ENCODE measurements at regions not wholly inside any gene's neighbourhood (a gene's known extent, or its start where the extent isn't known, plus 50 kb on each side); places are given as distances from the start of the nearest gene placed in this dataset.

- intact Hi-C loops (cut with micrococcal nuclease) = no loop called here
These were observed 104.9 kb upstream of the MYL2 start for GRCh38 chr12:111025301-111025700.

GRCh38 chr12:111024205-111024801 lies 103.9 kb upstream of the MYL2 start:
- intact Hi-C loops (cut with micrococcal nuclease) = loop anchor here (1.0 kb wide), 3 partner anchors 150 to 275 kb away; no protein-coding TSS in a partner anchor

DNA sequence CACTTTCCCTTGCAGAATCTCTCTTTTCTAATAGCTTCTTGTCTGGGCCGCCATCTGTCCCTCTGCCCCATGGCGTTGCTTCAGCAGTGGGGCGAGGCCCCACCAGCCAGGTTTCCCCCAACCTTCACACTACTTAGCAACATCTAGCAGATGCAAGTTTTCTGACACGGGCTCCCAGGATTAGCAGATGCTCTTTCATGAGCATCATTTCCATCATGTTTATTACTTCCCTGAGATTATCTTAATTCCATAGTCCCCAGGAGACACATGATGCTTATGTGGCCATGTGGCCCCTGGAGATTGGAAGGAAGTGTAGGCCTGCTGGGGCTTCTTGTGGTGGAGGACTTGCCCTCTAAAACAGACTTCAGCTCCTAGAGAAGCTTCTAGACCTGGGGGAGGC lies 102.0 kb upstream of the MYL2 start:
- intact Hi-C loops (cut with micrococcal nuclease) = no loop called here

- intact Hi-C loops (cut with micrococcal nuclease) = no loop called here
These were observed 94.2 kb upstream of the MYL2 start for GRCh38 chr12:111014547-111014946.

DNA sequence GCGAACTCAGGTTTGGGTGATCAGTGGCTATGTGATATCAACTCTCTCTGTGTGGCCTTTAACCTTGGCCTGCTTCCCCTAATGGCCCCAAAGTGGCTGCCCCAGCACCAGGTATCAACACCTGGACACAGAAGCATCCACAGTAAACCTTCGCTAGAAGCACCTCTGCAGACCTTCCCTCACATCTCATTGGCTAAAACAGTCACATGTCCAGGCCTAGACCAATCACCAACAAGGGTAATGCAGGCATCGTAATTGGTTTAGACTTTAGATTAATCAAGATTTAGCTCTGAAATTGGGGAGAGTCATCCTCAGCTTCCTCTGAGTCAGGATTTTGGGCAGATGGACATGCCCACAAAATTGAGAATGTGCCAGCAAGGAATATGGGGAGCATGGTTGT lies 92.5 kb upstream of the MYL2 start:
- intact Hi-C loops (cut with micrococcal nuclease) = no loop called here

DNA sequence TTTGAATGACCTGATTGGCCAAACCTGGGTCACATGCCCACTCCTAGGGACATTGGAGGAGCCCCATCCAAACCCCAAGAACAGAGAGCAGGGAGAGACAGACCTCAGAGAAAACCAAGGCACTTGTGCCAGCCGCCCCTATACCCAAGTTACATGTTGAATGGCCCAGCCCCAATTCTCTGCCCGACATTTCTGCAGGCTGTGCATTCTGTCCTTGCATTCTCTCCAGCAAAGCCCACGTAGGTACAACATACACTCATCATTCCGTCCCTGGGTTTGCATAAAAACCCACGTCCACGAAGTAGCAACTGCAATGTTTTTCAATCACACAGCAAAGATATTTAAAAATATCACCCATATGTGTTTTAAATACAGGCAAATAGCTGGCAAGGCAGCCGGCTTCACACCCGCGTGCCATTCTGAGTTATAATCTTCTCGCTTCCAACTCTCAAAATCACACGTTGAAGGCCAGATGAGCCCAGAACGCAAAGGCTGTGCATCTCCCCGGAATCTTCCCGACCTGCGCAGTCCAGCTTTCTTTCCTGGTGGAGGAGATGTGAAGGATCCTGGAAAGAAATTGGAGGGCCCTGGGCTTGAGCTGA lies 91.7 kb upstream of the MYL2 start:
- intact Hi-C loops (cut with micrococcal nuclease) = no loop called here

GRCh38 chr12:111010916-111011657 lies 90.7 kb upstream of the MYL2 start:
- intact Hi-C loops (cut with micrococcal nuclease) = no loop called here

- intact Hi-C loops (cut with micrococcal nuclease) = no loop called here
These were observed 89.7 kb upstream of the MYL2 start for GRCh38 chr12:111010061-111010460.

- intact Hi-C loops (cut with micrococcal nuclease) = no loop called here
These were observed 86.2 kb upstream of the MYL2 start for GRCh38 chr12:111006621-111007020.

GRCh38 chr12:110998971-110999370 lies 78.6 kb upstream of the MYL2 start:
- intact Hi-C loops (cut with micrococcal nuclease) = no loop called here

DNA sequence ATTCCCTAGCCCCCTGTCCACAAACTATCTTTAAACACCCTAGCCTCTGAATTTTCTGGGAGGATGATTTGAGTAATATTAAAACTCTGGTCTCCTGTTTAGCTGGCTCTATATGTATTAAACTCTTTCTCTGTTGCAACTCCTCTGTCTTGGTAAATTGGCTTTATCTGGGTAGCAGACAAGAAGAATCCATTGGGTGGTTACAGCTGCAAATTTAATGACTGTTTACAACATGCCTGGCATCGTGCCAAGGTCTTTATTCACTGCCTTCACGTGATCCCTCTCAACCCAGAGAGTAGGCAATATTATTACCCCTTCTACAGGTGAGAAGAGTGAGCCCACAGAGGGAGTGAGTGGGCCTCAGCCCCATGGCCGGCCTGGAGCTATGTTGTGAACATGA lies 77.8 kb upstream of the MYL2 start:
- intact Hi-C loops (cut with micrococcal nuclease) = no loop called here

DNA sequence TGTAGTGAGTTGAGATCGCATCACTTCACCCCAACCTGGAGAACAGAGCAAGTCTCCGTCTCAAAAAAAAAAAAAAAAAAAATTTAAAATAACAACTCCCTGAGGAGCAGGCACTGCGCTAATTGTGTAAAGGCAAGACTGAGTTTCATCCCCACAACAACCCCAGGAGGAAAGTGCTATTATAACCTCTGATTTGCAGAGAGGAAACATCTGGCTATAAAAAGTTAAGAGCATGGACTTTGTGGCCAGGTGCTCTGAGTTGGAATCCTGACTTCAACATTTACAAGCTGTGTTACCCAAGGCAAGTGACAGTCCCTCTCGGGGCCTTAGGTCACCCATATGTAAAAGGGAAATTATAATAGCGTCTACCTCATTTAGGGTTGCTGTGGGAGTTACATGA lies 76.0 kb upstream of the MYL2 start:
- intact Hi-C loops (cut with micrococcal nuclease) = no loop called here

GRCh38 chr12:110995615-110996014 lies 75.2 kb upstream of the MYL2 start:
- intact Hi-C loops (cut with micrococcal nuclease) = no loop called here

DNA sequence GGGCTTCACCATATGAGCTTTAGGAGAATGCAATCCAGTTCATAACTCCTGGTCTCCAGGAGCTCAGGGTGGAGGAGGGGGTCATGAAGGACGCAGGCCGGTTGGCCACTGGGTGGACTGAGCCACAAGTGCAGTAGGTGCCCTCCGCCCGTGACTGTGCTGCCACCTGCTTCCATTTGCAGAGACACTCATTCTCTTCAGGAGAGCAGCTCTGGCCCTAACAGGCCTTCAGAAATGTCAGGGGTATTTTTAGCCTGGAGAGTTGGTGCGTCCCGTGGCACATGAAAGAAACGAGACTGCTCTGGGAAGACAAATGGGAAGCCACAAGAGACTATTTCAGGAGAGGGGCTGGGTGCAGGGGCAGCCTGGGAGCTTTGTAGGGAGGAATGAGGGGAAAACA lies 74.6 kb upstream of the MYL2 start:
- intact Hi-C loops (cut with micrococcal nuclease) = no loop called here

DNA sequence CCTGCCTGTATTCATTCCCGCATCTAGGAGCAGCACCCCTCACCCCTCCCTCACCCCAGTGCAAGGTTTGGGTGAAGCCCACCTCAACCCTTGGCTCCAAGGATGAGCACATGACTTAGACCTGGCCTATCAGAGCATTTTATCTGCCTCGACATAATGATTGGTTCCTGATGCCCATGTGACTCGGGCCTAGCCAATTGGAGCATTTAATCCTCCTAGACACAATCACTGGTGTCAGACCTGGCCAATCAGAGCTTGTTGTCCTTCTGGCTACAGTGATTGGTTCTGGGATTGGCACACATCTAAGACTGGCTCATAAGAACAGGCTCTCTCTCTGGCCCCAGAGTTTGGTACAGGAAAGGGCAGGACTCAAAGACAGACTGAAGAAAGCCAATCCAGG lies 73.1 kb upstream of the MYL2 start:
- intact Hi-C loops (cut with micrococcal nuclease) = no loop called here

DNA sequence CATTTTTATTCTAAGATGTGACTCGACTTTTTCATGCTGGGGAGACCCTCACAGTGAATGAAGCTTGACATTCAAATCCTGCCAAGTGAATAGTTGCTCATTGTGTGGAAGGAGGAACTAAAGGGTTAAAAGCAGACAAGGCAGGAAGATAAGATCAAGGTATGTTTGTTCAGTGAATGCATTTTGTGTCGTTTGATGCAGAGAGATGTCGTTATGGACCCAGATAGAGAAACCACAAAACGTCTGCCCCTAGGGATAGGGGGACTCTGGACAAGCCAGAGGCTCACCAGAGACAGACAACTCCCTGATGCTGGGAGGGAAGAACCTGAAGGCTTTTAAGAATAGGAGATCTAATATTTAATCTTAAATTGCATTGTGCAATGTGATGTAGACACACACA lies 72.5 kb upstream of the MYL2 start:
- intact Hi-C loops (cut with micrococcal nuclease) = no loop called here

DNA sequence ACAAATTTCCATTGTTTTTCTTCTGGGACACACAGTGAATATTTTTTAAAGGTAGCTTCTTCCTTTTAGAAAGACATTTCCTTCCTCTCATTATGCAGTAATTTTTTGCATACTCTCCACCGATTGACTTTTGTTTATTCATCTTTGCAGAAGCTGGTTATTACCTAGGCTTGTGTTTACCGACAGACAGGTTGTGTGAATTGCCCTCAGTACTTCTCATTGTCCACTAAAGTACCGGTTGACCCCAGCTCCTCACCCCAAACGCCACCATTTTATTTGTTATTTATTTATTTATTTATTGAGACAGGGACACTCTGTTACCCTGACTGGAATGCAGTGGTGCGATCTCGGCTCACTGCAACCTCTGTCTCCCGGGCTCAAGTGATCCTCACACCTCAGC lies 63.4 kb upstream of the MYL2 start:
- intact Hi-C loops (cut with micrococcal nuclease) = no loop called here

DNA sequence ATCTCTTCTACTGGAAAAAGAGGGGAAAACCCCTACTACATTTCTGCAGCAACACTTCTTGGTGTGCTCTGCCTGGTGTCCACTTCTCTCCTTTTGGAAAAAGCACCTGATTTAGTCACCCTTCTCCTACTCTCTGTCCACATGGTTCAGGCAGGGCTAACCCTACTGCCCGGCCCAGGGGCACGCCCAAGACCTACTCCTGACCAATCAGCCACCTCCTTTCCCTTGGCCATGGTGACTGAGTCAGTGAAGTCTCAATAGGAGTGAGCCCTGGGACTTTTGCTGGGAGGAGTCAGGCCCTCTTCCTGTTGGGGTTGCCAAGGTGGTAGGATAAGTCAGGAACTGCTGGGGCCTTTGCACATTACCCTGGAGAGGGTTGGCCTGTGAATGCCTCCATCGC lies 52.5 kb upstream of the MYL2 start:
- intact Hi-C loops (cut with micrococcal nuclease) = no loop called here

- intact Hi-C loops (cut with micrococcal nuclease) = no loop called here
These were observed 51.6 kb upstream of the MYL2 start for GRCh38 chr12:110971936-110972335.

DNA sequence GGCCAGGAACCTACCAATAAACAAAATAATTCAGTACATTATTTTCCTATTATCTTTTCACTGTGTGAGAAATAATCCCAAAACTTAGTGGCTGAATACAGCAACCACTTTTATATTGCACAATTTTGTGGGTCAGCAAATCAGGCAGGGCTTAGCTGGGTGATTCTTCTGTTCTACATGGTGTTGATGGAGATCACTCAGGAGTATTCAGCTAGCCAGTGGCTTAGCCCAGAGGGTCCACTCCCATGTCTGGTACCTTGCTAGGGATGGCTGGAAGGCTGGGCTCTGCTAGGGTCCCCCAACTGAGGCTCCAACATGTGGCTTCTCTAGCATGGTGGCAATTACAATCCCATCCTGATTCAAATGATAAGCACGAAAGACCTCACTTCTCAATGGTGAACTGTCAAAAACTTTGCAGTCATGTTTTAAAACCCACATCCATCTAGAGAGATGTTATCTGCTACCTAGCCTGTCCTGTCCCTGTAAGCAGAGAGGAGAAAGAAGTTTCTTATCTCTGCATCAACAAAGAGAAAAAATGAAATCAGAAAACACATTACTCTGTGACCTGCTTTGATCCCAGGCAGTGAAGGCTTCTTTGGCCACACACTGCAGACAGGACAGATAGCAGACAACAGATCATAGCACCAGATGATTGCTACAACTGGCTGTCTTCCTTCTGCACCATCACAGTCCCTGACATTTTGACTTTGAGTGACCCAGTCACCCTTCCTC lies 51.0 kb upstream of the MYL2 start:
- intact Hi-C loops (cut with micrococcal nuclease) = no loop called here
